NCI-H1436 (cell line): ENCODE measurements at regions not wholly inside any gene's neighbourhood (a gene's known extent, or its start where the extent isn't known, plus 50 kb on each side); places are given as distances from the start of the nearest gene placed in this dataset.
A peak's percentile ranks its signal among the peaks of the same experiment; 100 is the strongest.

ENCODE experiments used
- DNase-seq: peaks from one replicate; lab custom pipeline; 2025; lab: John Stamatoyannopoulos, UW

DNA sequence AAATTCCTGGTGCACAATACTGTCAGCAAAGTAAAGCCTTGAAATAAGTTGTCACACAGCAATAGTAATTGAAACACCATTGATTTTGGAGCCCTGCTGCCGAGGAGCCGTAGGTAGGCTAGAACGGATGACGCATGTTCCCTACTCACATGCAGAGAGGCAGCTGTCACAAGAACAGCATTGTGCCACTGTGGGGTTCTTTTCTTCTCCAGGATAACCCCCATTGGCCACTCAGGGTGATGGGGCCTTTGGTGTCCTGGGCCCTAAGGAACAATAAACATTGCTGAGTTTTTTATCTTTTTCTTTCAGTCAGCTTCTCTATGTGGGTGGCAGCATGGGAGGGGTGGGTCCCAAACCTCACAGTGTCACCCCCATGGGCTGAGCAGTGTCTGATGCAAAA, 542.3 kb downstream of the BCOR start:
- no peak for DNase-seq

DNA sequence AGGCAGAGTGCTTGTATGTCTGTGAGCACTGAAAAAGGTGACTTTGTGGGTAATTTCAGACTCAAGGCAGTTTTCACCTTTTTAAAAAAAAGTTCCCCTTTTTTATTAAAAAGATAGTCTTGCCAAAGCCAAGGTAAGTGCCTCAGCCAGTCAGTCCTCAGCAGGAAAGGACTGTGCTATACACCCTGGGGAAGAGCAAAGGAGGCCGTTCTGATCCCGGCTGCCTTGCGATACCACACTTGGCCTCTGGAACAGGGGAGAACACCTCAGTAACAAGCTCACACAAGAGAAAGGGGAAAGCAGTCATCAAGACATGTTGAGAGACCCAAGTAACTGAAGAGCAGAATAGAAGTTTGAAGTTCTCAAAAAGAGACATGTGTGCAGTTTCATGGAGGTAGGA, 541.7 kb downstream of the BCOR start:
- DNase-seq = no peak

DNA sequence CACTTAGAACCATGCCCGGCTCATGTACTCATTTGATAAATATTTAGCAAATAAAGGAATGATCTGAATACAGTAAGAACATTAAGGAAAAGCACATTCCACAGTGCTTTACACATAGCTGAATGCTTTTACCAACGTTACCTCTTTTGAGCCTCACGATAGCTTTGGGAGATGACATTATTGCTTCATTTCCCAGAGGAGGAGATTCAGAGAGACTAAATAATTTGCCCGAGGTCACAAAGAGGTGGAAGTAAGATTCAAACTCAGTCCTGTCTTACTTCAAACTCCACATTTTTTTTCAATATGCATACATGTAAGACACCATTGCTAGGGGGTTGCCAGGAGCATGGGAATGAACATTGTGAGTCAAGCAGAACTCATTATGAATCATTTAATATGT, 538.5 kb downstream of the BCOR start:
- no peak for DNase-seq

DNA sequence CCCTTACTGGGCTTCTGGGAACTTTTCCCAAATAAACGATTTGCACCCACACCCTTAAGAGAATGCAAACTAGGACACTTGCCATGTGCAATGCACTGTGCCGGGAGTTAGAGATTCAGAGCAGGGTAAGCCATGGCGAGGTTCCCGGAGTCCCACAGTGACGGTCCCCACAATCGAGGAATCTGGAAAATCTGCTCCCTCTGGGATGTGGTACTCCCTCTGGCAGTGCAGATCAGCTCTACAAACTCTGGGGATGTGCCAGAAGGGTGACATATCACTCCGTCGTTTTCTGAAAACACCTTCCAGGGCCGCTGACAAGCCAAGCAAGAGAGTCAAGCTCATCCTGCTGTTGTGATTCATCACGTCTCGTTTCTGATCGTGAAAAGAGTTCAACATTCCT, 537.5 kb downstream of the BCOR start:
- no peak for DNase-seq

DNA sequence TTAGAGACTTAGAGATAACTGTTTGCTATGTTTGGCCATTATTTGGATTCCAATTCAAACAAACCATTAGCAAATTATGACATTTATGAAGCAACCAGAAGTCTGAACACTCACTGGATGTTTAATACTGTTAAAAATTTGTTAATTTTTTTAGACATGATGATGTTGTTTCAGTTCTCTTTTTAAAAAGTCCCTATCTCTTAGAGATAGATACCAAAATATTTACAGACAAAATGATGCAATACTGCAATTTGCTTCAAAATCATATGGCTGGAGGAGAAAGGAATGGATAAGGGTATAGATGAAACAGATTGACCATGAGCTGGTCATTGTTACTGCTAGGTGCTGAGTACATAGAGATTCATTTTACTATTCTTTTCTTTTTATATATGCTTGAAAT, 534.6 kb downstream of the BCOR start:
- DNase-seq = no peak

DNA sequence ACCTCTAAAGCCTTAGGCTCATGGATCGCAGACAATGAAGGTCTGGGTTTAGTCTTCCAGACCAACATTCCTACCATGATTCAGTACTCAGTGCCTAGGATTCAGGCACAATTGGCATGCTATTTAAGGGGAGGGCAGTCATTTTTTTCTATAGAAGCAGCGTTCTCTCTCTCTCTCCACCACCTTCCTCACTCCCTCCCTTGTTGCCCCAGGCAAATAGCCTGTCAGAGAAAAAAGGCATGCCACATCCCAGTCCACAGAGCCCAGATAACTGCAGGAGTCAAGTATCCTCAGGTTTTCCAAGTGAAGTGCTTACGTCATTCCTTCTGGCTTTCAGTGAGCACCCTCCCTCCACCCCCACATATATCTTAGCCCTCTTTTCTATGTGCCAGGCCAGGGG, 533.0 kb downstream of the BCOR start:
- no peak for DNase-seq

DNA sequence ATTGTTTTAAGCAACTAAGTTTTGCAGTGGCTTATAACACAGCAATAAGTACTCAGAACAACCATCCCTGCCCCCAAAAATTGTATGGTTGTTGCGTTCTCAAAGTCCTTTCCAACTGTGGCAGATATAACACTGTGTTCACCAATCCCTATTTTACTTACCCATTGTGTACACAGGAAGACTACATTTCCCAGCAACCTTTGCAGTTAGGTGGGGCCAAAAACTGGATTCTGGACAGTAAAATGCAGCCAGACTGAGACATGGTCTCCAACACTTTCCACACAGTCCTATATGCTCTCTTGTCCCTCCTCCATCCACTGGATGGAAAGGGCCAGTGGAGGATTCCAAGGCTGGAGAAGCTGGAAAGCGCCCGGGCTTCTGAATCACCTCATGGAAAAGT, 523.6 kb downstream of the BCOR start:
- DNase-seq = no peak

DNA sequence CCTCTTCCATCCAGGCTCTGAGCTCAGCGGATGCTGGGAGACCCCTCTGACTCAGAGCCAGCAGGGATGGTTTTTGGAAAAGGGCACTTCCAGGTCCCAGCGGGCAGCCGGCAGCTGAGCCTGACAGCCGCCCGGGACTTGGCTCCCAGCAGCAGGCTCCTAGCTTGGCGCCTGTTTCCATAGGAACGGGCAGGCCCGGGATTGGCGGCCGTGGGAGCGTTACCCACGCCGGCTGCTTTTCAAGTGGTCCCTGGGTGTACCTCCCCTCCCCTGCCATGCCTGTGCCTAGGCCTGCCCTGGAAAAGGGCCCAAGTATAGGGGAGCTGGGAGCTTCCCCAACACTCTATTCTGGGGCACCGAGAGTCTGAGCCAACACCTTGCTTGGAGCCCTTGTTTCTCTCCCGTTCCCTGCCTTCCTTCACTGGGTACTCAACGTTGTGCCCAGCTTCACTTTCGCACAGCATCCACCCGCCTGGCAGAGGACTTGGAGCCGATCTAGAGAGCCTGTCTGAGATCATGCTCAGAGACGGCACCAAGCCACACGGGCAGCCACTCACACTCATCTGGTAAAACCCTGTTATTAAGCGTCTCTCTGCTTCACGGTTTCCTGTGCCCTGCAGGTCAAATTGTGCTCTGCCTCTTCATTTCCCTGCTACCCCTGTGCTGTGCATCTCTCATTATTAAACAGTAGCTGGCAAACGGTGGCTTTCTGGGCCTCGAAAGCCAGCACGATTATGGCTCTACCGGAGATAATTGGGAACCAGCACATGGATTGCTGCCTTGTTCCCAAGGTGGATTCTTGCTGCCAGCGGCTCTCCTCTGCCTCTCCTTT, 521.5 kb downstream of the BCOR start:
- DNase-seq = peak; percentile 46

DNA sequence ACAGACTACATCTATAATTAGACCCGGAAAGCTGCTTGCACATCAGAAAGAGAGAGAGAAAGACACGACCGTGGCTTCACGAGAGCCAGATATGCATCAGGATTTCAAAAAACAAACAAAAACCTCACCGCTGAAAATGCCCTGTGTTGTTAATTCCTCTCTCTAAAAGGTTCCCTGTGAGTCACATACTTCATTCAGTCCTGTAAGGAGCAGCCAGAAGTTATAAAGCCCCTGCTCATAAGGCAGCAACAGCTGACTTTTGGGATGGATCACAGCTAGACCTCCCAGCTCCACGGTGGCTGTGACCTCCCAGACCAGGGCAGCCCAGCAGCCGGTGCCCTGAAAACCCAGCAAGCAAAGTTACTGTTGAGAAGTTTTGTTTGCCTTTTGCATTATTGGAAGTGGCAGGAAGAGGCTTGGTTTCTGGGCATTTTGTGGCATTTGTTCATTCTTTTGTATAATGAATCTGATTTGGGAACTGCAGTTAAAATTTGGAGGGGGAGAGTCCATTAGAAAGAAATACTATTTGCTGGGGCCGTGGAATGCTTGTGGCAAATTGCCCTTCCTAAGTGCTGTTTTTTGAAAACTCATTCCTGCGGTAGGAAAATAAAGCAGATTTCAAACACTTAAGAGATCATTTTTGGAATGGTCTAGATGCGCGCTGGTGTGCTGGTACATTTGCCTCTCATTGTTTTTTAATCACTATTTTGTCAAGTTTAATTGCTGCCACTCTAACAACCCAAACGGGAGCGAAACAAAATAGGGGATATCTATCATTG, 520.4 kb downstream of the BCOR start:
- no peak for DNase-seq

DNA sequence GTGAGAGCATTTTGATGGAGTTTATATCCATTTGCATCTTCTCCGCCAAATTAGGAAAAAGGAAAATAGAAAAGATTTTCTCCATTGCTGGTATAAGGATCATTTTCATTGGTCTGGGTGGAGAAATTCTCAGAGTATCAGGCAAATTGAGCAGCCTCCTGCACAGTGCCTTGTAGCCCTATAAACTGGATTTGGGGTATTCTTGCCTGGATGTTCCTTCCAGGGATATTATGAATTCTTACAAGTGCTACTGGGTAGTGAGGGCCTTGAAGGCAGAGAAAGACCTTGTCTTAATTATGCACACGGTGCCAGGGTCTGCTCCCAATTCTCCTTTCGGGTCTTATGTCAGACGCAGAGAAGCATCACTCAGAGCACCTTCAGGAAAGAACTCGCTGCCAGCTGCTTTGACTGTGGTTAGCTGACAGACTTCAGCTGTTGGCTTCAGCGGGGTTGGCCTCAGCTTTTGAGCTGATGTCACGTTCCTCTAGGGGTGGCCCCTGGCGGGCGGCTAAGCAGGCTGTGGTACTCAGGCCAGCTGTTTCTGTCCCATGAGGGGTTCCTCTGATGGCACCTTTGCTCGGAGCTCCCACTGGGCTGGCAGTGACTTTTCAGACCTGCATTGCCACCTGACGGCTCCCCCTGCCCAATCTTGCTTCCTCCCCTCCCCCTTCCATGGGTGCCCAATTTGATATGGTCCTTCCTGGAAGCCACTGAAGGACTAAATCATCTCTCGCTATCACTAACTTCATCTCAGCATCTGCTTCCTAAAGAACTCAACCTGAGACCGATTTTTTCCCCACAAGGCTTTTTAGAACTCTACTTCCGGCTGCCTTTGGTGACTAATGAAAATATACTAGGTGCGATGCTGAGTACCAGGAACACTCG, 519.5 kb downstream of the BCOR start:
- no peak for DNase-seq

DNA sequence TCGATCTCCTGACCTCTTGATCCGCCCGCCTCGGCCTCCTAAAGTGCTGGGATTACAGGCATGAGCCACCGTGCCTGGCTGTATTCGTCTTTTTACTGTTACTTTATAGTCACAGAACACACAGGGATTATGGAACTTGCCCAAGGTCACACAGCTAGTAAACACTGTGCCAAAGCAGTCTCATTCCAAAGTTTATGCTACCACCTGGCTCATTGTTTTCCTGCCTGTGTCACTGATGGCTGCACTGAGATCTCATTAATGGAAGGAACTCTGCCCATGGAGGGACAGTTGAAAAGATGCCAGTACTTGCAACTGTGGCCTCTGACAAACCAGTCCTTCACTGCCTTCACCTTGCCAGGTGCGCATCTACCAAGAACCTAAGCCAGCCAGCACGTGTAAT, 517.7 kb downstream of the BCOR start:
- DNase-seq = no peak

DNA sequence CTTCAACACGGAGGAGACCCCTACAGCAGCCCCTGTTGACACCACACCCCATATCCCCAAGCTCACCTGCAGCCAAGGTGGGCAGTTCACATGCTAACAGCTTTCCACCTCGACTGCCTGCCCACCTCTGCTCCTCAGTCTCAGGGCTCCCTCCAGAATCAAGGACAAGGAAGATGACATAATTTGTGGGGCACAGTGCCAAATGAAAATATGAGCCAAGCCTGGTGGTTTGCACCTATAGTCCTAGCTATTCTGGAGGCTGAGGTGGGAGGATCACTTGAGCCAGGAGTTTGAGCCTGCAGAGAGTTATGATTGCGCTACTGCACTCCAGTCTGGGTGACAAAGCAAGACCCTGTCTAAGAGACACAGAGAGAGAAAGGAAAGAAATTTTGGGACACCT, 516.3 kb downstream of the BCOR start:
- DNase-seq = no peak

DNA sequence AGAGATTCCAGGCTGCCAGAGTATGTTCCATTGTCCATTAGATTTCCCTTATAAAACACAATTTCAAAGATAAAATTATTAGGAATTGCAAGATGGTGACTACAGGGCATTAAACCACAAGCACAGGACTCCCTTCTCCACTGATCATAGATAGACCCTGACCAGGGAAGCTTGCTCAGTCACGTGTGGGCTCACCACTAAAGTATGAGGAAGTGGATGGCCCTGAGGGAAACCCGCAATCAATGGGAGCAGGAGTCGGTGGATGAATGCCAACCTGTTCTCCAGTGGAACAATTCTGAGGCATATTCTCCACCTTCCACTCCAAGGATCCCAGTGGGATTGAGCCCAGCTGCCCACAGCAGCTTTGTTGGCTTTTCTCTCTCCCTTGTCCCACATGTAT, 515.7 kb downstream of the BCOR start:
- no peak for DNase-seq

DNA sequence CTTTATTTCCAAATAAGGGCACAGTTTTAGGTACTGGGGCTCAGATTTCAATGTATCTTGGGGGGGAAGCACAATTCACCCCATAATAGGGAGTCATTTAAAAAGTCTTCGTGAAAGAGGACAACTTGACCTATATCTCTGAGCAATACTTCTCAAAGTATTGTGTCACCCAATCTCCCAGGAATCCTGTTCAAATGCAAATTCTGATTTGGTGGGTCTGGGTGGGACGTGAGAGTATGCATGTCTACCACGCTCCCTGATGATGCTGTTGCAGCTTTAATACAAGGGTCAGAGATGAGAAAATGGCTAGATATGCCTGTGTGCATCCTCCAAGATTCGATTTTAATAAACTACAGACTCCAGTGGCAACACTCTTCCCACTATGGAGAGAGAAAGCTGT, 514.8 kb downstream of the BCOR start:
- no peak for DNase-seq

DNA sequence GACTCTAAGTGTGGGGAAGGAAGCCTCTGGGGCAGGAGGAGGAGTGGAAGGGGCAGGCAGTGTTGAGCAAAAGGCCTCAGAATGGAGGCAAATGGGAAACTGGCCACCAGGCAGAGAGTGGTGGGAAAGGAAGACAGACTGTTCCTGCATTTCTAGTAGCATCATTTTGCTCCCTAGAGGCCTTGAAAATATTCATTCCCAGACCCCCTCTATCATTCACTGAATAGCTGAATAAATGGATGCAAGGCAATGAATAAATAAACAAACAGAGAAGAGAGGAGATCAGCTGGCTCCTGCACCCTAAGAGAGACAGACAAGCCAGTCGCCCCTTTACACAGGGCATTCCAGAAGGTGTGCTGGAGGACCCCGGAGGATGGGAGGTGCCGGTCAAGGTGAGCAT, 511.9 kb downstream of the BCOR start:
- DNase-seq = no peak

DNA sequence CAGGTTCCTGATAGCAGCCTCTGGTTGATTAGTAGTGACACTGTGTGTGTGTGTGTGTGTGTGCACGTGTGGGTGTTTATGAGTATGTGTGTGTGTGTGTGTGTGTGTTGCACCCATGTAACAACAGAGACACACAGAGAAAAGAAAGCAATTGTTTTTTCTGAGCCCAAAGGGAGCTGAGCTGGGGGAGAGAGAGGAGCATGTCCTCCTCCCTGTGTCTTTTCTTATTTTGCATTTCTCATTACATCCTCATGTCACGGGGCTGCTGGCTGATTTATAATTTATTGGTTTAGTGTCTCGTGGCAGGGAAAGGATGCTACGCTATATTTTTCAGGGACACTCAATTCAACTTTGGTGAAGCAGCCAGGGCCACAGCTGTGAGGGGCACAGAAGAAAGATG, 511.4 kb downstream of the BCOR start:
- no peak for DNase-seq

DNA sequence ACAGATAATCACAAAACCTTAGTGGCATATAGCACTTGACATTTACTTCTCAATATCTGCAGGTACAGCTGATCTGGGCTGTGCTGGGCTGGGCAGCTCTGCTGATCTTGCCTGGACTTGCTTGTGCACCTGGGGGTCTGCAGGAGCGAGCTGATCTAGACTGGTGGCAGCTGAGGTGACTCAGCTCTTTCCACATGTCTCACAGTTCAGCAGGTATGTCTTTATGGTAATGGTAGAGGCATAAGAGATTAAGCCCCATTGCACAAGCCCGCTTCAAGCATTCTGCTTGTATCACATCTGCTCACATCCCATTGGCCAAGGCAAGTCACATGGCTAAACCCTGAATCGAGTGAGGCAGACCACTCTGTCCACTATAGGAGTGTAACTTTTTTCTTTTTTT, 506.7 kb downstream of the BCOR start:
- DNase-seq = no peak

DNA sequence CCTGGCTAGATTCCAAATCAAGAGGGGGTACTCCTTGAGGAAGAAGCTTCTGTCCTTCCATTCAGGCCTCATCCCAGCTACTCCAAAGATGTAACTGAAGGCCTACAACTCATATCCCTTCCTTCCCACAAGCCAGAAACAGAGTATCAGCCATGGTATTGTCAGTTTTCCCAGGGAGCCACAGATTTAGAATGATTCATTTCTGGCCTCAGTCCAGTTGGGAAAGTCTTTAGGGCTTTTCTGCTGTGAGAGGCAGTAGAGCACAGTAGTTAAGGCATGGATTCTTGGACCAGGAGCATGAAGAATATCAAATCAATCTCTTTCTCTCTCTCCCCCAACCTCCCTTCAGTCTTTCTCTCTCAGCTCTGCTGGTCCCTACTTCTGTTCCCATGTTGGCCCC, 505.0 kb downstream of the BCOR start:
- DNase-seq = no peak

DNA sequence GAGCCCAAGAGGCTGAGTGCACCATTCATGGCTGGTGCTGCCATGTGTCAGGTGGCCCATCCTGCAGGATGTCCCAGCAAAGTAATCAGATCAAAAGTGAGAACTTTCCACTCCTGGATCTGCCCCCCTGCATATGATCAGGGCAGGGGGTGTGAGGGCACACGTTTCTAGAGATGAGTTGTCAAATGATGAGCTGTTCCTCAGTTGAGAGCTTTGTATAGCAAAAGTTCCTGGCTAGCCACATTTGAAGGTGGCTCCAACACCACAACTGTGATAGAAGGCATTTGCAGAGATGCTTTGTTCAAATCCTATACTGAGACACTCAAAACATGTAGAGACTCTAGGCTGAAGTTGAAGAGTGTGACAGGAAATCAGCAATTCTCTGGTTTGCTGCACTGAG, 501.8 kb downstream of the BCOR start:
- no peak for DNase-seq

DNA sequence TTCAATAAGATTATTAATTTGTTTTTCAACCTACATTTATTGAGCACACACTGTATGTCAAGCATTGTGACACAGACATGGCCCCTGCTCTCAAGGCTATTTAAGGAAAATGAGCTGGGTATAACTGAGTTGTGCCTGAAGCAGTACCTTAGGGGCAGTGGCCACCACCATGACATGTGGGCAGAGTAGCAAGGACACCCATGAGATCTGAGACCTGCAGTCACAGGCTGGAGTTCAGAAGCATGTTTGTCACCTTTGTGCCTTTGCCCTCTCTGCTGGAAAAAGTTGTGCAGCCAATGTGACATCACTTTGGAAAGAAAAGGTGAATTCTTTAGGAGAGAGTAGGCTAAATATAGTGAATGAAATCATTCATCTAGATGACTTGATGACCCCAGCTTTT, 501.3 kb downstream of the BCOR start:
- no peak for DNase-seq

DNA sequence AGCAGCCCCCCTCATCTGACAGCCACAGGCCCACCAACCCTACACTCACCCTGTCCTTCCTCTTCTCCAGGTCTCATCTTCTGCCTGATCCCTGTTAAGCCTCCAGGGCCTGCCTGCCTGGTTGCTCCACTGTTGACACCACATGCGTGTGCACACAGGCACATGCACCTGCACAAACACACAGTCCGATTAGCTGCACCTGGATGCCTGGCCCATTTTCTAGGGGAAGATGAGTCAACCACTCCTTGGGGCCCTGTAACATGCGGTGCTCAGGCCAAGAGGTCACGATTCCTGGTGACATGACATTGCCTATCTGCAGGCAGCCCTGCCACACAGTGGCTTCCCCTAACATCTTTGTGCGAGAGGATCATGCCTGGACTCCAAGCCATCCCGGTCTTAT, 498.4 kb downstream of the BCOR start:
- DNase-seq = no peak

DNA sequence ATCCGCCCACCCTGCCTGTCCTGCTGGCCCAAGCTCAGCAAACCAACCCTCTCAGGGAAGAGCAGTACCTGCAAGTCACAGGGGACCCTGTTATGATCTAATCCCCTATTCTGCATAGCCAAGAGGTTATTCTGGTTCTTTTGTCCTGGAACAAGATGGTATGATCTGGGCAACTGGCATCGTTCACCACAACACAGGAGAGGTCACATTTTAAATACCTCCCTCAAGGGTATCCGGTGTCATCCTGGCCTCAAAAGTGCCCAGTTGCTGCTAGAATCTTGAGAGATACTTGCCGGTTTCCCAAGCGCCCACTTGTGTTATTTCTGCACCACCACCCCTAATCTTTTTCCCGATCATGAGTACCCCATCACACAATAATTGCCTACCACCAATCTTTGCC, 497.5 kb downstream of the BCOR start:
- no peak for DNase-seq
